ENCODE measurements at regions not wholly inside any gene's neighbourhood (a gene's known extent, or its start where the extent isn't known, plus 50 kb on each side); places are given as distances from the start of the nearest gene placed in this dataset.
"Not testable (repeated sequence)": the region's sequence is repeated elsewhere in the genome, so short reads cannot be mapped to it uniquely, and the experiment has no call there.

GRCh38 chr7:91496251-91496820 is 232.1 kb downstream of the FZD1 start:
- Histone ChIP-seq H3K27ac (no peak overlapping the region), H3K27me3 (no peaks in the 10 kb centered on the region), H3K4me3 (no peak overlapping the region), H3K36me3 (replicated peaks in 1 of 2) (no peaks in the 10 kb centered on the region), H3K9me3 (replicated peaks in 1 of 3) (peaks cover 0 to 4% (median 0%) of the 10 kb centered on the region in 3 donors), H3K4me1 (replicated peaks in 1 of 2) (no peaks in the 10 kb centered on the region)
- no peak for DNase-seq
- intact Hi-C loops (cut with DNase I), result no loop called here
- whole genome bisulfite sequencing, 4 donors, result 54 to 77% (median 71%) methylated on average over 1 of the region's 1 CpG
- TF ChIP-seq CTCF (IDR thresholded peaks at IDR 0.05) (no peak), POLR2A (IDR thresholded peaks at IDR 0.05) (no peak)

GRCh38 chr7:91497277-91497676 is 233.0 kb downstream of the FZD1 start:
- H3K36me3 ChIP-seq (replicated peaks in 1 of 2); H3K9me3 ChIP-seq (replicated peaks in 1 of 3); intact Hi-C loops (cut with DNase I); H3K4me3 ChIP-seq; H3K27me3 ChIP-seq; H3K4me1 ChIP-seq (replicated peaks in 1 of 2); DNase-seq; H3K27ac ChIP-seq: not testable (repeated sequence)
- WGBS, 4 donors, result 84 to 96% (median 89%) methylated on average over 1 of the region's 1 CpG

GRCh38 chr7:91503934-91504555 is 239.8 kb downstream of the FZD1 start:
- DNase-seq, result no peak
- no peak for TF ChIP-seq POLR2A (IDR thresholded peaks at IDR 0.05)
- TF ChIP-seq CTCF (IDR thresholded peaks at IDR 0.05), result no peak
- H3K9me3 ChIP-seq (replicated peaks in 1 of 3), result peaks cover 0 to 7% (median 0%) of the 10 kb centered on the region in 3 donors
- H3K36me3 ChIP-seq (replicated peaks in 1 of 2), result no peaks in the 10 kb centered on the region
- 37 to 60% (median 59%) methylated on average over 3 of the region's 3 CpGs for WGBS, 4 donors
- no peaks in the 10 kb centered on the region for H3K27me3 ChIP-seq
- H3K27ac ChIP-seq, result no peak overlapping the region
- no peak overlapping the region for H3K4me3 ChIP-seq
- intact Hi-C loops (cut with DNase I), result no loop called here
- H3K4me1 ChIP-seq (replicated peaks in 1 of 2), result no peaks in the 10 kb centered on the region

- peaks cover 0 to 7% (median 0%) of the 10 kb centered on the region in 3 donors for H3K9me3 ChIP-seq (replicated peaks in 1 of 3)
- intact Hi-C loops (cut with DNase I), result no loop called here
- TF ChIP-seq CTCF (IDR thresholded peaks at IDR 0.05) (no peak), POLR2A (IDR thresholded peaks at IDR 0.05) (no peak)
- H3K4me3 ChIP-seq, result no peak overlapping the region
- H3K36me3 ChIP-seq (replicated peaks in 1 of 2), result no peaks in the 10 kb centered on the region
- 77 to 88% (median 83%) methylated on average over 2 of the region's 2 CpGs for WGBS, 4 donors
- no peaks in the 10 kb centered on the region for H3K4me1 ChIP-seq (replicated peaks in 1 of 2)
- H3K27ac ChIP-seq, result no peak overlapping the region
- H3K27me3 ChIP-seq, result no peaks in the 10 kb centered on the region
- no peak for DNase-seq
Observed at GRCh38 chr7:91504919-91505318, 240.7 kb downstream of the FZD1 start.

GRCh38 chr7:91506966-91507365 is 242.7 kb downstream of the FZD1 start:
- H3K4me1 ChIP-seq (replicated peaks in 1 of 2); H3K36me3 ChIP-seq (replicated peaks in 1 of 2); H3K4me3 ChIP-seq; DNase-seq; H3K27ac ChIP-seq; H3K9me3 ChIP-seq (replicated peaks in 1 of 3); H3K27me3 ChIP-seq; intact Hi-C loops (cut with DNase I): not testable (repeated sequence)
- 77 to 98% (median 85%) methylated on average over 6 to 10 of the region's 10 CpGs for WGBS, 4 donors

GRCh38 chr7:91511861-91512260 is 247.6 kb downstream of the FZD1 start:
- WGBS, 4 donors, result 77 to 85% (median 81%) methylated on average over 1 of the region's 1 CpG
- intact Hi-C loops (cut with DNase I); DNase-seq: not testable (repeated sequence)

More at GRCh38 chr7:91511861-91512260, 247.6 kb downstream of the FZD1 start:
- H3K36me3 ChIP-seq (replicated peaks in 1 of 2); H3K9me3 ChIP-seq (replicated peaks in 1 of 3); H3K27ac ChIP-seq; H3K4me1 ChIP-seq (replicated peaks in 1 of 2); H3K27me3 ChIP-seq; H3K4me3 ChIP-seq: not testable (repeated sequence)

Measured in adrenal gland (tissue), 9 donors.